Testis (tissue), 2 donors: ENCODE measurements at regions not wholly inside any gene's neighbourhood (a gene's known extent, or its start where the extent isn't known, plus 50 kb on each side); places are given as distances from the start of the nearest gene placed in this dataset.

Experiments used
- CTCF ChIP-seq, 3 experiments: fragments of 450-650 bp in 2 of 3; fragments of 200-600 bp in 1 of 3; sonication (generic) in 1 of 3; IDR thresholded peaks; one replicate each; pipeline ENCODE4 v1.5.1; 2016 to 2019; ENCODE audit warnings: antibody characterized with exemption in 3 of 3, mild to moderate bottlenecking in 2 of 3, moderate library complexity in 1 of 3
- POLR2A ChIP-seq: fragments of 450-650 bp; IDR thresholded peaks from one replicate; pipeline ENCODE4 v1.6.1; 2017; ENCODE audit warnings: antibody characterized with exemption, mild to moderate bottlenecking, moderate library complexity

DNA sequence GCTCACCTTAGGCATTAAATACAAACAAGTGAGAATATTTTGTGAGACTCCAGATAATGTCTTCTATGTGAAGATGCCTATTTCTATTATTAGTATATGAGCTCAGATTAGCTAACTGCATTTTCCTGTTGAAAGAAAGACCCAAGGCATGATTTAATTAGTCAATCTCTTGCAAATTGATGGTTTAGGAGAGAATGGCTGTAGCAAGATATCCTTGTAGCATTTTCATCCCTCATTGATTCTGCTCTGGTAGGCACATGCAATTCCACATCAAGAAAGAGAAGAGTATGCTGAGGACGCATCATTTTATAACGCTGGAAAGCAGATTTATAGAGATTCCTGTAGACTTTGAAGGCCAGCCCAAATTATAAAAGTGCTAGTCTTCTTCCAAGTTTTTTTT lies 332.0 kb downstream of the SOX11 start:
- no peak for TF ChIP-seq CTCF (IDR thresholded peaks at IDR 0.05)
- no peak for TF ChIP-seq POLR2A
